ENCODE measurements at regions not wholly inside any gene's neighbourhood (a gene's known extent, or its start where the extent isn't known, plus 50 kb on each side); places are given as distances from the start of the nearest gene placed in this dataset.

- no peak for TF ChIP-seq CTCF (IDR thresholded peaks at IDR 0.05; ENCODE audit: poor library complexity)
- TF ChIP-seq EZH2 (IDR thresholded peaks at IDR 0.05; ENCODE audit: borderline replicate concordance) = no peak
Measured at GRCh38 chr9:135324329-135324728, 155.3 kb upstream of the PPP1R26 start.
